IMR-90 (cell line): ENCODE measurements at regions not wholly inside any gene's neighbourhood (a gene's known extent, or its start where the extent isn't known, plus 50 kb on each side); places are given as distances from the start of the nearest gene placed in this dataset.

ENCODE experiments used
- ATAC-seq: fragments of 200-7000 bp; cut with Tn5 transposase; 2 replicates; pipeline ENCODE4 v1.9.1; 2020; ENCODE audit warnings: low read depth, mild to moderate bottlenecking, moderate library complexity
- BruUV-seq: library from RNA; stranded (reverse); fragments of 400-500 nt; replicated peaks from 2 replicates; lab custom pipeline; 2021; lab: Mats Ljungman, UMichigan
- CTCF ChIA-PET: fragments of 300-600 bp; formaldehyde crosslinking; extraction: SDS; loops from one replicate; lab custom pipeline; 2021; ENCODE audit warnings: antibody characterized with exemption; lab: Yijun Ruan, JAX
- POLR2A ChIA-PET: fragments of 300-600 bp; sonication (Branson Sonifier 250); formaldehyde crosslinking; loops from one replicate; lab custom pipeline; 2022; ENCODE audit warnings: antibody characterized with exemption; ENCODE audit not compliant: unreplicated experiment; lab: Charles Lee
- DNase-seq: peaks from one replicate; pipeline ENCODE4 v3.0.0; 2013
- H2AFZ ChIP-seq: replicated peaks from 2 replicates; pipeline ENCODE3; 2013; ENCODE audit warnings: low read length, mild to moderate bottlenecking; ENCODE audit not compliant: poor library complexity
- H2AK5ac ChIP-seq: 2 replicates; pipeline ENCODE4 v1.6.1; 2013; ENCODE audit warnings: low read depth, low read length, inconsistent platforms
- H2AK9ac ChIP-seq: replicated peaks from 2 replicates; pipeline ENCODE3; 2013; ENCODE audit warnings: mild to moderate bottlenecking, low read depth, low read length, moderate library complexity; ENCODE audit not compliant: poor library complexity
- H2BK120ac ChIP-seq: 2 replicates; pipeline ENCODE4 v1.6.1; 2013; ENCODE audit warnings: low read depth, low read length, inconsistent platforms
- H2BK15ac ChIP-seq: 3 replicates; pipeline ENCODE4 v1.6.1; 2013; ENCODE audit warnings: low read depth, low read length, inconsistent platforms
- H2BK20ac ChIP-seq: 2 replicates; pipeline ENCODE4 v1.6.1; 2013; ENCODE audit warnings: low read depth, mild to moderate bottlenecking, inconsistent platforms, low read length, moderate library complexity
- H2BK5ac ChIP-seq: 2 replicates; pipeline ENCODE4 v1.6.1; 2013; ENCODE audit warnings: mild to moderate bottlenecking, low read depth, low read length, inconsistent platforms; ENCODE audit not compliant: poor library complexity, severe bottlenecking
- H3K14ac ChIP-seq: replicated peaks from 2 replicates; pipeline ENCODE4 v1.6.1; 2013; ENCODE audit warnings: low read depth, low read length, inconsistent platforms
- H3K18ac ChIP-seq: 2 replicates; pipeline ENCODE4 v1.6.1; 2013; ENCODE audit warnings: low read depth, low read length, control low read depth
- H3K23ac ChIP-seq: 2 replicates; pipeline ENCODE4 v1.6.1; 2013; ENCODE audit warnings: low read depth, low read length, inconsistent platforms
- H3K27ac ChIP-seq: 2 replicates; pipeline ENCODE4 v1.5.1; 2013; ENCODE audit warnings: mild to moderate bottlenecking, control low read depth, low read length; ENCODE audit not compliant: insufficient read depth
- H3K27me3 ChIP-seq: 2 replicates; pipeline ENCODE4 v1.6.1; 2013; ENCODE audit warnings: low read length; ENCODE audit not compliant: control insufficient read depth, insufficient read depth
- H3K36me3 ChIP-seq: 2 replicates; pipeline ENCODE4 v1.6.1; 2013; ENCODE audit warnings: low read length, mixed read lengths; ENCODE audit not compliant: control insufficient read depth, insufficient read depth
- H3K4ac ChIP-seq: 2 replicates; pipeline ENCODE4 v1.6.1; 2013; ENCODE audit warnings: low read depth, low read length, inconsistent platforms
- H3K4me1 ChIP-seq: 2 replicates; pipeline ENCODE4 v1.6.1; 2013; ENCODE audit warnings: low read length, mixed read lengths; ENCODE audit not compliant: control insufficient read depth, insufficient read depth
- H3K4me2 ChIP-seq: 2 replicates; pipeline ENCODE4 v1.6.1; 2013; ENCODE audit warnings: low read depth, mild to moderate bottlenecking, control low read depth, low read length, moderate library complexity
- H3K4me3 ChIP-seq: 2 replicates; pipeline ENCODE4 v1.5.1; 2013; ENCODE audit warnings: low read depth, mild to moderate bottlenecking, control low read depth, low read length, moderate library complexity; ENCODE audit not compliant: insufficient read depth
- H3K56ac ChIP-seq: 2 replicates; pipeline ENCODE4 v1.6.1; 2013; ENCODE audit warnings: low read length, inconsistent platforms; ENCODE audit not compliant: insufficient read depth; ENCODE audit errors: extremely low read depth
- H3K79me1 ChIP-seq, 2 experiments: 2 replicates each; pipeline ENCODE4 v1.6.1; 2013; ENCODE audit warnings: low read length in 2 of 2, inconsistent platforms in 1 of 2, low read depth in 1 of 2
- H3K9ac ChIP-seq: 2 replicates; pipeline ENCODE4 v1.6.1; 2013; ENCODE audit warnings: low read depth, low read length, control low read depth
- H3K9me1 ChIP-seq: 2 replicates; pipeline ENCODE4 v1.6.1; 2013; ENCODE audit warnings: low read length, inconsistent platforms; ENCODE audit not compliant: insufficient read depth
- H3K9me3 ChIP-seq: 2 replicates; pipeline ENCODE4 v1.6.1; 2013; ENCODE audit warnings: low read length; ENCODE audit not compliant: control insufficient read depth, insufficient read depth
- H4K20me1 ChIP-seq: 2 replicates; pipeline ENCODE4 v1.6.1; 2013; ENCODE audit warnings: low read length, inconsistent platforms; ENCODE audit not compliant: insufficient read depth
- H4K5ac ChIP-seq: 2 replicates; pipeline ENCODE4 v1.6.1; 2013; ENCODE audit warnings: mild to moderate bottlenecking, low read depth, low read length, control low read depth
- H4K8ac ChIP-seq, 2 experiments: 2 replicates each; pipeline ENCODE4 v1.6.1; 2013; ENCODE audit warnings: low read depth in 2 of 2, low read length in 2 of 2, control low read depth in 1 of 2, inconsistent platforms in 1 of 2
- H4K91ac ChIP-seq: 2 replicates; pipeline ENCODE4 v1.6.1; 2013; ENCODE audit warnings: low read depth, low read length, inconsistent platforms; ENCODE audit not compliant: insufficient read depth
- CEBPB ChIP-seq: IDR thresholded peaks from 2 replicates; pipeline ENCODE4 v1.6.1; 2012; ENCODE audit warnings: low read depth, low read length, improper control_type of control experiment
- CHD1 ChIP-seq: IDR thresholded peaks from 2 replicates; pipeline ENCODE4 v1.6.1; 2012; ENCODE audit warnings: low read depth, low read length, improper control_type of control experiment
- CTCF ChIP-seq: conservative IDR thresholded peaks from 2 replicates; pipeline ENCODE4 v1.5.1; 2012; ENCODE audit warnings: mild to moderate bottlenecking, low read depth, low read length, improper control_type of control experiment
- ELK1 ChIP-seq: fragments of 150-350 bp; IDR thresholded peaks from 2 replicates; pipeline ENCODE4 v1.6.1; 2016; ENCODE audit warnings: low read depth, mild to moderate bottlenecking, low read length, moderate library complexity, borderline replicate concordance
- MAFK ChIP-seq: IDR thresholded peaks from 2 replicates; pipeline ENCODE4 v1.6.1; 2012; ENCODE audit warnings: low read depth, low read length, improper control_type of control experiment
- MXI1 ChIP-seq: IDR thresholded peaks from 2 replicates; pipeline ENCODE4 v1.6.1; 2012; ENCODE audit warnings: low read depth, mild to moderate bottlenecking, low read length, moderate library complexity, borderline replicate concordance
- RAD21 ChIP-seq: IDR thresholded peaks from 2 replicates; pipeline ENCODE4 v1.6.1; 2012; ENCODE audit warnings: low read length, improper control_type of control experiment
- SMC3 ChIP-seq: fragments of 150-350 bp; IDR thresholded peaks from 2 replicates; pipeline ENCODE4 v1.6.1; 2016; ENCODE audit warnings: low read depth, mild to moderate bottlenecking, antibody characterized with exemption, low read length, moderate library complexity
- dilution Hi-C: fragments of 300-500 bp; cut with HindIII; formaldehyde crosslinking; loops from one replicate; pipeline ENCODE4 v1.14.3; 2018; ENCODE audit warnings: low sequenced_read_pairs; ENCODE audit not compliant: unreplicated experiment
- in situ Hi-C: fragments of 300-500 bp; cut with MboI; formaldehyde crosslinking; loops from 3 replicates; pipeline ENCODE4 v1.14.3; 2019; ENCODE audit warnings: low sequenced_read_pairs, inconsistent platforms, mixed read lengths
- intact Hi-C: fragments of 100-400 bp; cut with micrococcal nuclease; formaldehyde crosslinking; loops from 2 replicates; pipeline ENCODE4 v1.10.0; 2022

- no peaks in the 10 kb centered on the region for H3K27me3 ChIP-seq
- no peak overlapping the region for H3K14ac ChIP-seq
- DNase-seq (no peak), ATAC-seq (no peak)
- H3K36me3 ChIP-seq, result no peaks in the 10 kb centered on the region
- no peak overlapping the region for H4K91ac ChIP-seq
- no peak overlapping the region for H3K56ac ChIP-seq
- H3K4me2 ChIP-seq, result no peak overlapping the region
- intact Hi-C loops (no loop called here), dilution Hi-C loops (no loop called here), in situ Hi-C loops (no loop called here)
- no peaks in the 10 kb centered on the region for H3K4me1 ChIP-seq
- H3K27ac ChIP-seq, result no peak overlapping the region
- no peaks in the 10 kb centered on the region for H3K79me1 ChIP-seq
- H3K4ac ChIP-seq, result no peak overlapping the region
- no peak overlapping the region for H4K8ac ChIP-seq
- 0 out of 2 replicates have a peak, but pooled peaks cover 2% of the 10 kb centered on the region for H3K9me3 ChIP-seq
- ChIA-PET POLR2A (no interaction called here), CTCF (no interaction called here)
- no peak overlapping the region for H2BK15ac ChIP-seq
- no peaks in the 10 kb centered on the region for H3K9me1 ChIP-seq
- H2AK5ac ChIP-seq, result no peak overlapping the region
- H3K23ac ChIP-seq, result no peak overlapping the region
- H4K20me1 ChIP-seq, result no peaks in the 10 kb centered on the region
- H3K18ac ChIP-seq, result no peak overlapping the region
- H2BK5ac ChIP-seq, result no peak overlapping the region
- no peak overlapping the region for H3K4me3 ChIP-seq
- no peak overlapping the region for H2BK20ac ChIP-seq
- no peak overlapping the region for H2BK120ac ChIP-seq
- BruUV-seq, result no TSS peak
- H2AFZ ChIP-seq, result no peak overlapping the region
- no peak overlapping the region for H2AK9ac ChIP-seq
- no peak overlapping the region for H4K5ac ChIP-seq
- TF ChIP-seq SMC3, result no peak
- TF ChIP-seq CHD1, result no peak
- TF ChIP-seq CTCF, result no peak
- TF ChIP-seq RAD21, result no peak
- no peak for TF ChIP-seq MAFK
- TF ChIP-seq MXI1, result no peak
- no peak for TF ChIP-seq ELK1
- no peak for TF ChIP-seq CEBPB
- no peak overlapping the region for H3K9ac ChIP-seq
These were observed 232.1 kb upstream of the SYT10 start for GRCh38 chr12:33671676-33672075.
